ENCODE measurements at regions not wholly inside any gene's neighbourhood (a gene's known extent, or its start where the extent isn't known, plus 50 kb on each side); places are given as distances from the start of the nearest gene placed in this dataset.
A peak's percentile ranks its signal among the peaks of the same experiment; 100 is the strongest.

- no peak overlapping the region for H3K4me3 ChIP-seq
- H3K36me3 ChIP-seq = no peaks in the 10 kb centered on the region
- DNase-seq (ENCODE audit: extremely low spot score) = no peak
- TF ChIP-seq, protein P1, sequence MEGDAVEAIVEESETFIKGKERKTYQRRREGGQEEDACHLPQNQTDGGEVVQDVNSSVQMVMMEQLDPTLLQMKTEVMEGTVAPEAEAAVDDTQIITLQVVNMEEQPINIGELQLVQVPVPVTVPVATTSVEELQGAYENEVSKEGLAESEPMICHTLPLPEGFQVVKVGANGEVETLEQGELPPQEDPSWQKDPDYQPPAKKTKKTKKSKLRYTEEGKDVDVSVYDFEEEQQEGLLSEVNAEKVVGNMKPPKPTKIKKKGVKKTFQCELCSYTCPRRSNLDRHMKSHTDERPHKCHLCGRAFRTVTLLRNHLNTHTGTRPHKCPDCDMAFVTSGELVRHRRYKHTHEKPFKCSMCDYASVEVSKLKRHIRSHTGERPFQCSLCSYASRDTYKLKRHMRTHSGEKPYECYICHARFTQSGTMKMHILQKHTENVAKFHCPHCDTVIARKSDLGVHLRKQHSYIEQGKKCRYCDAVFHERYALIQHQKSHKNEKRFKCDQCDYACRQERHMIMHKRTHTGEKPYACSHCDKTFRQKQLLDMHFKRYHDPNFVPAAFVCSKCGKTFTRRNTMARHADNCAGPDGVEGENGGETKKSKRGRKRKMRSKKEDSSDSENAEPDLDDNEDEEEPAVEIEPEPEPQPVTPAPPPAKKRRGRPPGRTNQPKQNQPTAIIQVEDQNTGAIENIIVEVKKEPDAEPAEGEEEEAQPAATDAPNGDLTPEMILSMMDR (IDR thresholded peaks at IDR 0.05) = no peak
- TF ChIP-seq EP300 (IDR thresholded peaks at IDR 0.05) = no peak
- no peak for TF ChIP-seq POLR2AphosphoS5 (IDR thresholded peaks at IDR 0.05)
- TF ChIP-seq POLR2A (IDR thresholded peaks at IDR 0.05; ENCODE audit: low read depth) = no peak
- H3K27me3 ChIP-seq = no peaks in the 10 kb centered on the region
- no peak overlapping the region for H3K27ac ChIP-seq (replicated peaks in 1 of 4)
- peaks cover 0 to 9% (median 6%) of the 10 kb centered on the region in 4 donors for H3K4me1 ChIP-seq
- 97% methylated on average over 3 of the region's 3 CpGs for WGBS
- intact Hi-C loops (cut with DNase I) = no loop called here
- no peaks in the 10 kb centered on the region for H3K9me3 ChIP-seq
Observed at GRCh38 chr13:95392597-95392996, 91.3 kb upstream of the ABCC4 start.

DNA sequence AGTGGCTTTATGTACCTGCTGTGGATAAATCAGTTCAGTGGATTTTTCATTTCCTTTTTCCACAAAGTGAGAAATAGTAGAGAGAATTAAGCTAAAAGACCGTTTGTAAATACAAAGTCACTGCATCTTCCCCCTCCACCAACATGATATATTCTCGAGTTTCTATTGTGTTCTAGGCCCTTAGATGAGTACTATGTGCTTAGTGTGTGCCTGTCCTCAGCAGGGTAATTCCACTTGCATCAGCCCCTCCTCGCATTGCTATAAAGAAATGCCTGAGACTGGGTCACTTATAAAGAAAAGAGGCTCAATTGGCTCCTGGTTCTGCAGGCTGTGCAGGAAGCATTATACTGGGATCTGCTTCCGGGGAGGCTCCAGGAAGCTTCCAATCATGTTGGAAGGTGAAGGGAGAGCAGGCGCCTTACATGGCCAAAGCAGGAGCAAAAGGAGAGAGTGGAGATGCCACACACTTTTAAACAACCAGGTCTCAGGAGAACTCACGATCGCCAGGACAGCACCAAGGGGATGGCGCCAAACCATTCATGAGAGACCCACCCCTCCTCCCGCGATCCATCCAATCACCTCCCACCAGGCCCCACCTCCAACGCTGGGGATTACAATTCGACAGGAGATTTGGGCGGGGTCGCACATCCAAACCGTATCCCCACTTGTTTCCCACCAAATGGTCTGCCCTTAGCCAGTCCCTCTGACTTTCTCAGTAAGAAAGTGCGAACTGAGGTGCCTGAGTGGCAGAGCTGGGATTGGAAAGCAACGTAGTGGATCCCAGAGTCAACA lies 102.3 kb upstream of the ABCC4 start:
- Histone ChIP-seq H3K4me3 (peak overlapping the region; percentile 39 to 46 (median 42)), H3K9me3 (no peaks in the 10 kb centered on the region), H3K4me1 (peaks cover 5 to 11% (median 10%) of the 10 kb centered on the region in 4 donors), H3K27ac (replicated peaks in 1 of 4) (no peak overlapping the region), H3K27me3 (peaks cover 0 to 9% (median 0%) of the 10 kb centered on the region in 4 donors), H3K36me3 (no peaks in the 10 kb centered on the region)
- TF ChIP-seq POLR2A (IDR thresholded peaks at IDR 0.05; ENCODE audit: low read depth) (no peak), EP300 (IDR thresholded peaks at IDR 0.05) (no peak), POLR2AphosphoS5 (IDR thresholded peaks at IDR 0.05) (no peak)
- TF ChIP-seq, protein P1 (IDR thresholded peaks at IDR 0.05) = no peak
- intact Hi-C loops (cut with DNase I) = loop anchor here (1.0 to 2.0 kb wide), 2 partner anchors 107 to 214 kb away; no protein-coding TSS in a partner anchor
- DNase-seq (ENCODE audit: extremely low spot score) = no peak
- WGBS = 37% methylated on average over 17 of the region's 17 CpGs

DNA sequence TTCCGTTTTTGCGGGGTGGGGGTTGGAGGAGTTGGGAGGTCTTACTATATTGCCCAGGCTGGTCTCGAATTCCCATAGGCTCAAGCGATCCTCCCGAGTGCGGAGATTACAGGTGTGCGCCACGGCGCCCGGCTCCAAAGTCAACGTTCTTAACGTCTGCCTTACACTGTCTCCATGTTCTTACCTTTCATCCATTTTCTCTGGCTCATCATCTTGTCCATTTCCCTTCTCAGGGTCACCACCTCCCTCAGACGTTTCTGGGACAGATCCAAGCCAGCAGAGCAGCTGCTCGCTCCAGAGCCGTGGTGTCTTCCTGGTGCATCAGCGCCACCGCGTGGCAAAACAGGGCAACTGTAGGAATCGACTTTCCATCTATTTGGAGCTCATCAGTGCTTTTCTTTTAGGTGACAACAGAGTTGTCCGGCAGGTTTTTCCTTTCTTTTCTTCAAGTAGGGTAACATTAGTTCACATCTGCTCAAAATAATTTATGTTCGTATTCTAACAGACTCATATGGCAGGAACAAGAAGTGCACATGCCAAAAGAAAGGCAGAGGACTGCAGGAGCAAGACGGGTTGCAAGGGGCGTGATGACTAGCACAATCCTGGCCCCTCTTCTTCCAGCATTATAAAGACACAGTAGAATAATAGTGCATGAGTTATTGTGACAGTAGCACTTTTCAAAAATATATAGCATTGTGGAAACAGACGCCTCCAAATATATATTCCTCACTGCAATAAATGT lies 103.1 kb upstream of the ABCC4 start:
- no peak overlapping the region for H3K27ac ChIP-seq (replicated peaks in 1 of 4)
- no peaks in the 10 kb centered on the region for H3K36me3 ChIP-seq
- 12% methylated on average over 24 of the region's 24 CpGs for WGBS
- peaks cover 0 to 9% (median 0%) of the 10 kb centered on the region in 4 donors for H3K27me3 ChIP-seq
- TF ChIP-seq, protein P1 (IDR thresholded peaks at IDR 0.05) = peak; percentile 91 to 94 (median 93)
- TF ChIP-seq EP300 (IDR thresholded peaks at IDR 0.05) = no peak
- TF ChIP-seq POLR2AphosphoS5 (IDR thresholded peaks at IDR 0.05) = peak in 1 of 2 donors; percentile 29
- peak overlapping the region; percentile 39 to 46 (median 42) for H3K4me3 ChIP-seq
- peaks cover 5 to 11% (median 10%) of the 10 kb centered on the region in 4 donors for H3K4me1 ChIP-seq
- H3K9me3 ChIP-seq = no peaks in the 10 kb centered on the region
- intact Hi-C loops (cut with DNase I) = loop anchor here (1.0 to 2.0 kb wide), 2 partner anchors 108 to 215 kb away; no protein-coding TSS in a partner anchor
- no peak for DNase-seq (ENCODE audit: extremely low spot score)

GRCh38 chr13:95406176-95406575 lies 104.9 kb upstream of the ABCC4 start:
- Histone ChIP-seq H3K27me3 (peaks cover 0 to 9% (median 0%) of the 10 kb centered on the region in 4 donors), H3K36me3 (no peaks in the 10 kb centered on the region), H3K4me3 (no peak overlapping the region), H3K4me1 (peaks cover 5 to 11% (median 10%) of the 10 kb centered on the region in 4 donors), H3K27ac (replicated peaks in 1 of 4) (no peak overlapping the region), H3K9me3 (no peaks in the 10 kb centered on the region)
- TF ChIP-seq POLR2A (IDR thresholded peaks at IDR 0.05; ENCODE audit: low read depth) (no peak), EP300 (IDR thresholded peaks at IDR 0.05) (no peak), POLR2AphosphoS5 (IDR thresholded peaks at IDR 0.05) (no peak)
- TF ChIP-seq, protein P1 (IDR thresholded peaks at IDR 0.05) = no peak
- intact Hi-C loops (cut with DNase I) = no loop called here
- no peak for DNase-seq (ENCODE audit: extremely low spot score)
- WGBS = 61% methylated on average over 3 of the region's 3 CpGs

Measured in esophagus muscularis mucosa (tissue), 4 donors.